Left cardiac atrium (tissue), 4 donors: ENCODE measurements at regions not wholly inside any gene's neighbourhood (a gene's known extent, or its start where the extent isn't known, plus 50 kb on each side); places are given as distances from the start of the nearest gene placed in this dataset.
A peak's percentile ranks its signal among the peaks of the same experiment; 100 is the strongest.

Source experiments
- ATAC-seq, 2 donors: fragments of 200-7000 bp; cut with Tn5 transposase; one replicate each; pipeline ENCODE4 v1.9.1; 2020; ENCODE audit warnings: mild to moderate bottlenecking in 2 of 2, moderate library complexity in 2 of 2
- DNase-seq: peaks from one replicate; pipeline ENCODE4 v3.0.0-alpha.2; 2020
- intact Hi-C, 2 donors: fragments of 100-400 bp; cut with DNase I; formaldehyde crosslinking; loops; one replicate each; pipeline versions ENCODE4 v1.14.1 to v1.15.1; 2022 to 2023
- donor health status: DM: no; HTN: yes; CAD: no.
- donor health status: DM: no; HTN: yes; CAD: no; lungs with severe emphysema.
- donor health status: DM: yes; HTN: yes; CAD: no.
- donor health status: Dilated cardiomyopathy.

DNA sequence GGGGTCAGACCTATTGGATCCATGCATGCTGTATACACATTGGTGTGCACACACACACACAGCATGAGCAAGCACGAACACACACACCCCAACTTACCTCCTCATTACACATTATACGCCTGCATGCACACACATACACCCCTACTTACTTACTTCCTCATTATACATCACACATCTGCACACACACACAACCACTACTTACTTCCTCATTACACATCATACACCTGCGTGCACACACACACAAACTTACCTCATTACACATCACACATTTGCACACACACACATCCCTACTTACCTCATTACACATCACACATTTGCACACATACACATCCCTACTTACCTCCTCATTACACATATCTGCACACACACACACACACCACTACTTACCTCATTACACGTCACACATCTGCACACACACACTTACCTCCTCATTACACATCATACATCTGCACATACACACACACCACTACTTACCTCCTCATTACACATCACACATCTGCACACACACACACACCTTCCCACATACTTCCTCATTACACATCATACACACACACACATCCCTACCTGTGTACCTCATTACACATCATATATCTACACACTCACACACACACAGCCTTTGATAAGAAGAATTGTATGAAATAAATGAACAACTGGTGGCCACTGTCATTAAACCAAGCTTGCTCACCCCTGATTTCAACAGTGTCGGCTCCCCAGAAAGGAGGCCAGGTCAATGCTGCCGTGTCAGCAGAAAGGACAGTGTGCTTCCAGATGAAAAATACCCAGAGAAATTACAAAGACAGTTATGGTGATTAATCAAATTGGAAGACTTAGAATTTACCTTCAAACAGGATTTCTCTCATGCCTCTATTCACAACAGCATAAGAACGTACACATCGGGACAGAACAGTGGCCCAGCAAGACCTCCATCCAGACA is 117.8 kb downstream of the SETD4 start:
- ATAC-seq, result no peak
- intact Hi-C loops, result loop anchor here in 1 of 2 donors (5.0 to 10.0 kb wide), 2 partner anchors 98 to 1195 kb away; no protein-coding TSS in a partner anchor

GRCh38 chr21:35940074-35940927 is 120.0 kb downstream of the SETD4 start:
- intact Hi-C loops, result loop anchor here in 1 of 2 donors (5.0 to 10.0 kb wide), 2 partner anchors 96 to 1193 kb away; no protein-coding TSS in a partner anchor
- DNase-seq (peak; percentile 27), ATAC-seq (peak; percentile 95 to 97)

More for the DNA sequence above, 117.8 kb downstream of the SETD4 start:
- no peak for DNase-seq

GRCh38 chr21:35938446-35938845 is 121.9 kb downstream of the SETD4 start:
- DNase-seq (no peak), ATAC-seq (no peak)
- intact Hi-C loops, result no loop called here

DNA sequence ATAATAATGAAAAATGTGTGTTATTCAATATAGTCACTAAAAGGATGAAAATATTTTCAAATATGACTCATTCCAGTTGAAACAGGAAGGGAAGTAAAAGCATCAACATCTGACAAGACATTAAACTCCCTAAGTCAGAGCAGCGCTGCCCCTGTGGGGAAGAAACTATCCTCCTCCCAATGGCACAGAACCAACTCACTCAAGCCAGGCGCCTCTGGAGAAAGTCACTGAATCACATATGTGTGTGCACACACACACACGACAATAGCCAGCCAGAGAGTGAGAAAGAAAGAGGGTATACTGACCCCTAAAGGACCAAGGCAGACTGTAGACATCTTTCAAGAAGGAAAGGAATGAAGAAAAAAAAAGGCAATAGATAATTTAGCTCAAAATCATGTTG is 126.9 kb downstream of the SETD4 start:
- ATAC-seq, result peak; percentile 64 to 89
- peak; percentile 67 for DNase-seq
- intact Hi-C loops, result no loop called here

DNA sequence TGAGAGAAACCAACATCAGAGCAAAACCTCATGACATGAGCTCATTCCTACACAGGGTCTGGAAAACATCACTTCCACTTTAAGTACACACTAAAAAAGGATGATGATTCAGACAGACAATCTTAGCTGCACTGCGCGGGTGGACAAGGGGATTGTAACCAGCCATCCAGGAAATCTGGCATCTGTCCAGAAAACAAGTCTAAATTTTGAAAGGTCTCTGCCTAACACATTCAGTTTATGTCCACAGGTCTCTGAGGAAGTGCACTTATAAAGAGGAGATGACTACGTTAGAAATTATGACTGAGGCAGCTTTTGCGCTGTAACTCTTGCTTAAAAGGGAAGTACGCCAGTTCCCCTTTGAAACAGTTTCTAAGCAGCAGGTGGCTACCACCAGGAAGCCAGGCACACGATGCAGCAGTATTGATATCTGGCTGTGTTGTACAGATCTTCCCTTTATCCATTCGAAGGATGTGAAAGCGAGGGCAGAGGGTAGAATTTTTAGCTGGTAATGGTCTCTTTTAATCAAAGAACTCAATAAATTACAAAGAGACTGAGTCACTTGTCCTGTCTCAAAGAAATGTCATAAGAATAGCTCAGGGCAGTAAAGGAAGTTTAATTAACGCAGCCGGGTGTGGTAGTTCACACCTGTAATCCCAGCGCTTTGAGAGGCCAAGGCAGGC is 128.0 kb downstream of the SETD4 start:
- DNase-seq (peak; percentile 65), ATAC-seq (peak; percentile 92 to 96)
- intact Hi-C loops, result no loop called here

- ATAC-seq (no peak), DNase-seq (no peak)
- intact Hi-C loops, result loop anchor here in 1 of 2 donors (10.0 kb wide), 1 partner anchor 1045 kb away; no protein-coding TSS in a partner anchor
Measured at GRCh38 chr21:35929901-35930300, 130.4 kb downstream of the SETD4 start.

- ATAC-seq (no peak), DNase-seq (no peak)
- intact Hi-C loops, result loop anchor here in 1 of 2 donors (10.0 kb wide), 1 partner anchor 1042 kb away; no protein-coding TSS in a partner anchor
Measured at GRCh38 chr21:35927262-35927661, 133.1 kb downstream of the SETD4 start.

GRCh38 chr21:35926003-35926740 is 134.2 kb downstream of the SETD4 start:
- DNase-seq, result no peak
- no peak for ATAC-seq
- intact Hi-C loops, result loop anchor here in 1 of 2 donors (10.0 kb wide), 1 partner anchor 1041 kb away; no protein-coding TSS in a partner anchor

DNA sequence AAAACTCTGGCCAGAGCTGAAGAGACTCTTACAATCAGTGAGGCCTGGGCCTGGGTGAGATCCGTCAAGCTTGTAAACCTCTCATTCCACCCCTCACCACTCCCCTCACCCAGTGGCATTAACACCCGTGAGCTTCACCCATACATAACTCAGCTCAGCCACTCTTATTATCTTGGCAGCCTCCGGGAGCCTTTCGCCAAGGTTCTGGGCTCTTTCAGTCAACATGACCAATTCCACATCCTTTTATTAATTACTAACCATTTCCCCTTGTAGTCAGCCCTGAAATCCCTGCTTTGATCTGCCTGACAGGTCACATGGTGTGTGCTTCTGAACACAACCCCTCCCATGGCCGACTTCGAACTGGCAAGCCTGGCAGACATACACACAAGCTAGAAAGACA is 134.8 kb downstream of the SETD4 start:
- intact Hi-C loops, result loop anchor here in 1 of 2 donors (10.0 kb wide), 1 partner anchor 1041 kb away; no protein-coding TSS in a partner anchor
- ATAC-seq, result peak; percentile 26 to 53

DNA sequence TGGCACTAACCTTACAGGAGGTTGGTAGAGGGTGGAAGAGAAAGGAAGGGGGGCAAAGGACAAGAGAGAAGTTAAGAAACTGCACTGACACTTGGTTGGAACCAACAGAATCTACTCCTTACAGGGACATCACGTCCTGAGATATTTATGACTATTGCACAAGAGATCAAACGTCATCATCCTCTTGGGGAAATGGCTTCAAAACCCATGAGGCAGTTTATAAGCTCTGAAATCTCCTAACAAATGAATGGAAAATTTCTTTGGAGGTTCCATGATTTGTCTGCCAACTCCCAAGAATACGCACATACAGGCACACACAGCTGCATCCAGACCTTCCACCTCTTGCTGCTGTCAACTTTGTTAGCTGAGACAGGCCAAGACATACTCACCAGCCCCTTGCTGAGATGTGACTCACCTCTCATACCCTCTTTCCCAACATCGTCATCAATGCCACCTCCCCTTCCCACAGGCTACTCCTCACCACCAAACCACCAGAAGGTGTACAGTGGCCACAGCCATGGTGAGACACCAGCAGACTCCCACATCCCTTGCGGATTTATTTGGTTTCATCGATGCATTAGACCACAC is 135.5 kb downstream of the SETD4 start:
- intact Hi-C loops, result loop anchor here in 1 of 2 donors (10.0 kb wide), 1 partner anchor 1040 kb away; no protein-coding TSS in a partner anchor
- no peak for DNase-seq
- ATAC-seq, result peak in 1 of 2 donors; percentile 68

More for the DNA sequence above, 134.8 kb downstream of the SETD4 start:
- no peak for DNase-seq

GRCh38 chr21:35923971-35924370 is 136.4 kb downstream of the SETD4 start:
- intact Hi-C loops, result loop anchor here in 1 of 2 donors (10.0 kb wide), 1 partner anchor 1039 kb away; no protein-coding TSS in a partner anchor
- no peak for ATAC-seq
- DNase-seq, result no peak

- ATAC-seq (no peak), DNase-seq (no peak)
- intact Hi-C loops, result loop anchor here in 1 of 2 donors (10.0 kb wide), 1 partner anchor 1038 kb away; no protein-coding TSS in a partner anchor
Measured at GRCh38 chr21:35922618-35923017, 137.7 kb downstream of the SETD4 start.

DNA sequence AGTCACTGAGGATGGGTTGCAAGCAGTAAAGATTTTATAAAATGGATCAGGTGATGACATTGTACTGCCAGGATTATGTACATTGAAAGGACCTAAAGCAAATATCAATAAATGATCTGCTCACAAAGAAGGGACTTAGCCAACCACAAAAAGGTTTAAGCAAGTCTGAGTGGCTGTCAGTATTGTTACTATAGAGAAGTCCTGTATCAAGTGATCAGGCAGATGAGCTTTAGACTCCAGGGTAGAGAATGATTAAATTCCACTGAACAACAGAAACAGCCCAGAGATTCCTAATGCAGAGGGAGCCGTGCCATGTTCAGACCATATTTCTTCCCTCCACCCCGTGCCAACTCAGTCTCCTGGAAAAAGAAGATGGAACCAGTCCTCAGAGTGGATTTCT is 138.9 kb downstream of the SETD4 start:
- intact Hi-C loops, result loop anchor here in 1 of 2 donors (10.0 kb wide), 1 partner anchor 1037 kb away; no protein-coding TSS in a partner anchor
- no peak for DNase-seq
- no peak for ATAC-seq

DNA sequence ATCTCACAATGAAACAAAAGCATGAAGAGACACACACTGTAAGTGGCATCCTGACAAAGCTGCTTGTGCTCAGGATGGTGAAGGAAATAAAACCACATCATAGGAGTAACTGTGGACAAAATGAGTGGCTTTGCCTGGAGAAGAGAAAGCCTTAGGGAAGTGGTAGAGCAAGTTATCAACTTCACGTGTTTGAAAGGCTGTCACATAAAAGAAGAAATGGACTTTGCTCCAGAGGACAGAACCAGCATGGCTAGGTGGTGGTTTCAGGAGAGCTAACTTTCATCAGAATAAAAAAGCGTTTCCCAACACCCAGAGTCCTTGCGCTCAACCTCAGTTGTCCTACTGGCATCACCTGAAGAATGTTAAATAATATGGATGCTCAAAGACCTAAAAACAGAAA is 139.9 kb downstream of the SETD4 start:
- intact Hi-C loops, result loop anchor here in 1 of 2 donors (10.0 kb wide), 1 partner anchor 1036 kb away; no protein-coding TSS in a partner anchor
- DNase-seq (no peak), ATAC-seq (no peak)

DNA sequence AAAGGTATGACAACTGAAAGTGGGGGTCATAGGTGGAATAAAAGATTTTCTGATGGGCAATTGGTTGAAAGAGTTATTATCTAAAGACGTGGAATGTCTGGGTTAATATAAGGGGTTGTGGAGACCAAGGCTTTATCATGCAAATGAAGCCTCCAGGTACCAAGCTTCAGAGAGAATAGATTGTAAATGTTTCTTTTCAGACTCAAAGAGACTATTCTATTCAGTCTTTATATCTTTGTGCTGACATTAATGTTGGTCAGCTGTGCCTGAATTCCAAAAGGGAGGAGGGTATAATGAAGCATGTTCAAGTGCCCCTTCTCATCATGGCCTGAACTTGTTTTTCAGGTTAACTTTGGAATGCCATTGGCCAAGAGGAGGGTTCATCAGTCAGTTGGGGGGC is 145.3 kb downstream of the SETD4 start:
- no peak for ATAC-seq
- intact Hi-C loops, result no loop called here
- no peak for DNase-seq

GRCh38 chr21:35911412-35912191 is 148.7 kb downstream of the SETD4 start:
- ATAC-seq (no peak), DNase-seq (no peak)
- intact Hi-C loops, result no loop called here
